ENCODE measurements at regions not wholly inside any gene's neighbourhood (a gene's known extent, or its start where the extent isn't known, plus 50 kb on each side); places are given as distances from the start of the nearest gene placed in this dataset.
"Not testable (repeated sequence)": the region's sequence is repeated elsewhere in the genome, so short reads cannot be mapped to it uniquely, and the experiment has no call there.

- no peak for TF ChIP-seq CTCF (conservative IDR thresholded peaks at IDR 0.05)
- H3K27ac ChIP-seq: no peak overlapping the region
These were observed 129.8 kb downstream of the SEC23IP start for GRCh38 chr10:120022357-120022756.

GRCh38 chr10:120034236-120034635 is 141.7 kb downstream of the SEC23IP start:
- TF ChIP-seq CTCF (conservative IDR thresholded peaks at IDR 0.05): no peak
- H3K27ac ChIP-seq: no peak overlapping the region

DNA sequence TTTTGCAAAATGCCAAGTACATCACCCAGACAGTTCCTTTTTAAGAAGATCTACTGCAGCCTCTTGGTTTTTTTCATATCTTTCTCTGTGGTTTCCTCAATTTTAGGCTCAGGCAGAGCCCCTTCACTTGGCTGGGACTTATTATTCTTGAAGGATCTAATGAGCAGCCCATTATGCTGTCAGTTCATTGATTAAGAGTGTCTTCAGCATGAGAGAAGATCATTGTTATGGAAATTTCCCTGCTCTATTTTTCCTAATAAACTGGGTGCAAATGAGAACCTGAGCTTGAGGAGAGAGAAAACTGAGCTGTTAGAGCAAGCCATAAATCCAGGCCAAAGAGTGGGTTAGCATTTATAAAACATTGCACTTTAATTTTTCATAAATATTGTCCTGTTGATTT is 146.5 kb downstream of the SEC23IP start:
- no peak overlapping the region for H3K27ac ChIP-seq
- TF ChIP-seq CTCF (conservative IDR thresholded peaks at IDR 0.05): no peak

GRCh38 chr10:120039826-120040225 is 147.3 kb downstream of the SEC23IP start:
- no peak for TF ChIP-seq CTCF (conservative IDR thresholded peaks at IDR 0.05)
- H3K27ac ChIP-seq: no peak overlapping the region

DNA sequence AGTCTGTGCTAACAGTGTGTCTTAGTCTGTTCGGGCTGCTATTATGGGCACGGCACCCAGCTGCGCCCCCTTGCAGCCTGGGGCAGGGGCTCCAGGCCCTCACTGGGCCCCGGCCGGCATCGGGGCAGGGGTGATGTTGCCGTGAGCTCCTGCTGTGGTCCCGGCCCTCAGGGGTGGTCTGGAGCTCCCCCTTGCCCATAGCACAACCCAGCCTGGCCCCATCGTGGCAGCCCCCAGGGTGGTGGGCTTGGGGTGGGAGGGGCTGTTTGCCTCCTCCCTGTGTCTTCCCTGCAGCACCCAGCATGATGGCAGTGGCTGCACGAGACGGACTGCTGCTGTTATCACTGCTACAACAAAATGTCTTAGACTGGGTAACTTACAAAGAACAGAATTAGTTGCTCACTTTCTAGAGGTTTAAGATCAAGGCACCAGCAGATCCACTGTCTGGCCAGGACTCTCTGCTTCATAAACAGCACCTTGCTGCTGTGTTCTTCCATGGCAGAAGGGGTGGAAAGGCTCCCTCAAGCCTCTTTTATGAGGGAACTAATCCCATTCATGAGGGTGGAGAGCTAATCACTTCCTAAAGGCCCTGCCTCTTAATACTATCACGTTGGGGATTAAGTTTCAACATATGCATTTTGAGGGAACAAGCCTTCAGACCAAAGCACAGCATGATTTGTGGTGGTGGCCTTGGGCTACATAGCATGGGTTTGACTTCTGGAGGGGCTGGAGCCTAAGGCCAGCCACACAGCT is 149.5 kb downstream of the SEC23IP start:
- TF ChIP-seq CTCF (conservative IDR thresholded peaks at IDR 0.05): no peak
- no peak overlapping the region for H3K27ac ChIP-seq

GRCh38 chr10:120042705-120043104 is 150.2 kb downstream of the SEC23IP start:
- no peak for TF ChIP-seq CTCF (conservative IDR thresholded peaks at IDR 0.05)
- H3K27ac ChIP-seq: no peak overlapping the region

DNA sequence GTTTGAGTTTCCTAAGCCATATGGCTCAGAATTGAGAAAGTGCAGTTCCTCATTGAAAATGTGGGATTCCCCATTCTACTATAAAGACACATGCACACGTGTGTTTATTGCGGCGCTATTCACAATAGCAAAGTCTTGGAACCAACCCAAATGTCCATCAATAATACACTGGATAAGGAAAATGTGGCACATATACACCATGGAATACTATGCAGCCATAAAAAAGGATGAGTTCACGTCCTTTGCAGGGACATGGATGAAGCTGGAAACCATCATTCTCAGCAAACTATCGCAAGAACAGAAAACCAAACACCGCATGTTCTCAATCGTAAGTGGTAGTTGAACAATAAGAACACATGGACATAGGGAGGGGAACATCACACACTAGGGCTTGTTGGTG is 154.8 kb downstream of the SEC23IP start:
- not testable (repeated sequence) for H3K27ac ChIP-seq

DNA sequence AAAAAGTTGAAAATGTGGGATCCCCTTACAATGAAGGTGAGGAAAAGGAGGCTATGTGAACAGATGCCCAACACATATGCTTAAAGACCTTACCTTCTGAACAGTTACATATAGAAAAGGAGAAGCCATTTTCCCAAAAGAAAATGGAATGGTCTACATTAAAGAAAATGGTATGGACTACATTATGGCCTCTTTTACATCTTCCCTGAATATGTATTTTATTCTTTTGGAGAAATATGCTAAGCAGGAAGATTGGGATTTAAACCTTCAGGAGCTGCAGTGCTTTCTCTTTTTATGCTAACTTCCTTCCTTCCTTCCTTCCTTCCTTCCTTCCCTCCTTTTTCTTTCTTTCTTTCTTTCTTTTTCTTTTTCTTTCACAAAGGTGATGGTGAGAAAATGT is 155.4 kb downstream of the SEC23IP start:
- TF ChIP-seq CTCF (conservative IDR thresholded peaks at IDR 0.05): no peak
- H3K27ac ChIP-seq: peak overlapping the region; percentile 44
